Left forelimb (tissue), 1 donor: ENCODE measurements at regions not wholly inside any gene's neighbourhood (a gene's known extent, or its start where the extent isn't known, plus 50 kb on each side); places are given as distances from the start of the nearest gene placed in this dataset.
"Not testable (repeated sequence)": the region's sequence is repeated elsewhere in the genome, so short reads cannot be mapped to it uniquely, and the experiment has no call there.

Experiments
- DNase-seq: peaks from one replicate; pipeline ENCODE4 v3.0.0-alpha.2; 2018; ENCODE audit warnings: low spot score

GRCh38 chr15:23924686-23925085 is 237.6 kb upstream of the NDN start:
- no peak for DNase-seq

GRCh38 chr15:23954931-23955330 is 267.8 kb upstream of the NDN start:
- DNase-seq, result no peak

GRCh38 chr15:23983500-23984259 is 296.6 kb upstream of the NDN start:
- DNase-seq, result no peak

- no peak for DNase-seq
Observed at GRCh38 chr15:23994273-23994672, 307.2 kb upstream of the NDN start.

- DNase-seq, result no peak
Observed at GRCh38 chr15:23998056-23998455, 311.0 kb upstream of the NDN start.

- no peak for DNase-seq
Observed at GRCh38 chr15:24008476-24008875, 321.4 kb upstream of the NDN start.

- no peak for DNase-seq
Observed at GRCh38 chr15:24017470-24017869, 330.4 kb upstream of the NDN start.

GRCh38 chr15:24039683-24040082 is 352.6 kb upstream of the NDN start:
- no peak for DNase-seq

GRCh38 chr15:24054547-24055245 is 367.6 kb upstream of the NDN start:
- DNase-seq, result no peak

GRCh38 chr15:24067733-24068501 is 380.8 kb upstream of the NDN start:
- DNase-seq, result no peak

GRCh38 chr15:24075420-24076089 is 388.4 kb upstream of the NDN start:
- DNase-seq, result no peak

- no peak for DNase-seq
Observed at GRCh38 chr15:24076090-24076784, 389.1 kb upstream of the NDN start.

GRCh38 chr15:24078310-24079029 is 391.4 kb upstream of the NDN start:
- DNase-seq, result no peak

- DNase-seq, result not testable (repeated sequence)
Observed at GRCh38 chr15:24088941-24089340, 401.8 kb upstream of the NDN start.

GRCh38 chr15:24101503-24101902 is 414.4 kb upstream of the NDN start:
- DNase-seq, result not testable (repeated sequence)

GRCh38 chr15:24107524-24107923 is 420.4 kb upstream of the NDN start:
- not testable (repeated sequence) for DNase-seq

GRCh38 chr15:24107948-24108347 is 420.8 kb upstream of the NDN start:
- not testable (repeated sequence) for DNase-seq

- not testable (repeated sequence) for DNase-seq
Observed at GRCh38 chr15:24108349-24108748, 421.2 kb upstream of the NDN start.

GRCh38 chr15:24139622-24140021 is 452.5 kb upstream of the NDN start:
- DNase-seq, result not testable (repeated sequence)

- not testable (repeated sequence) for DNase-seq
Observed at GRCh38 chr15:24145070-24145469, 458.0 kb upstream of the NDN start.

- DNase-seq, result no peak
Observed at GRCh38 chr15:24146251-24146650, 459.1 kb upstream of the NDN start.
